HTR-8/SVneo (cell line): ENCODE measurements at regions not wholly inside any gene's neighbourhood (a gene's known extent, or its start where the extent isn't known, plus 50 kb on each side); places are given as distances from the start of the nearest gene placed in this dataset.

Experiments used
- DNase-seq: peaks from one replicate; pipeline ENCODE4 v3.0.0; 2011; ENCODE audit warnings: low spot score, mixed read lengths; ENCODE audit not compliant: insufficient read length
- FAIRE-seq: peaks from 2 replicates; lab custom pipeline; 2011; peaks lifted over from hg19 to GRCh38; lab: Jason Lieb, UNC

- FAIRE-seq (no peak), DNase-seq (no peak)
Observed at GRCh38 chr6:22030730-22031619, 265.9 kb downstream of the PRL start.

GRCh38 chr6:22035690-22036089, 261.1 kb downstream of the PRL start:
- no peak for FAIRE-seq
- DNase-seq = no peak

DNA sequence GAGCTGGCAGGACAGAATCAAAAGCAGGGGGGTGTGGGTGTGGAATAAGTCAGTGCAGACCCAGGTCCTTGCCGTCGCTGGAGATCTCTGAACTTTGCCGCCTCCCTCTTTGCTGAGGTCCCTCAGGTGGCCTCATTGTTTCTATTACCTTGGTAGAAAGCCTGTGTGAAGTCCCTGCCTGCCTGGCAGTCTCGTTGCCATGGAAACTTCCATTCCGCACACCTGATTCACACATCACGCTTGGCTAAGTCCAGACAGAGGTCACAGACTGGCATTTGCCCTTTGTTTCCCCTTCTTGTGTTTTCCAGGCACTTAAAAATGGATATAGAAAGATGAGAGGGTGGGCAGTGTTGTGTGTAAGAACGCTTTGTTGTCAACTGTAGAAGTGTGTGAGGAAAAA, 260.6 kb downstream of the PRL start:
- DNase-seq = no peak
- FAIRE-seq = no peak

DNA sequence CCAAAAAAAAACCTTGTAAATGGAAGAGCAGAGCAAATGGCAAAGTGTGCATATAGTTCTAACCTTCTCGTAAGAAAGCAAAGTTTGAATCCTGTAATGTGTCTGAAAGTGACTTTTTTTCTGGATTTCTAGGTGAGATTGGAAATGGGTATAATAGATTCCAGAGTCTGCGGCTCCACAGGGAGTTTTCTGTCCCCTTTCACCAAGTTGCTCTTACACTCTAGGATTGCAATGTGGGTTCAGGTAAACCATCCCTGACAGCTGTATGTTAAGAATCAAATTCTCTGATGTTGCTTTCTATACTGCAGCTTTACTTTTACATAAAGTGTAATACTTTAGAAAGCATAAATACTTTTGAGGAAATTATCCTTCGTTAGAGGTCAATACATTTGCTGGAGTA, 260.1 kb downstream of the PRL start:
- no peak for DNase-seq
- no peak for FAIRE-seq

- FAIRE-seq (no peak), DNase-seq (no peak)
Observed at GRCh38 chr6:22041797-22042480, 254.9 kb downstream of the PRL start.

GRCh38 chr6:22042706-22043105, 254.1 kb downstream of the PRL start:
- DNase-seq (no peak), FAIRE-seq (no peak)

DNA sequence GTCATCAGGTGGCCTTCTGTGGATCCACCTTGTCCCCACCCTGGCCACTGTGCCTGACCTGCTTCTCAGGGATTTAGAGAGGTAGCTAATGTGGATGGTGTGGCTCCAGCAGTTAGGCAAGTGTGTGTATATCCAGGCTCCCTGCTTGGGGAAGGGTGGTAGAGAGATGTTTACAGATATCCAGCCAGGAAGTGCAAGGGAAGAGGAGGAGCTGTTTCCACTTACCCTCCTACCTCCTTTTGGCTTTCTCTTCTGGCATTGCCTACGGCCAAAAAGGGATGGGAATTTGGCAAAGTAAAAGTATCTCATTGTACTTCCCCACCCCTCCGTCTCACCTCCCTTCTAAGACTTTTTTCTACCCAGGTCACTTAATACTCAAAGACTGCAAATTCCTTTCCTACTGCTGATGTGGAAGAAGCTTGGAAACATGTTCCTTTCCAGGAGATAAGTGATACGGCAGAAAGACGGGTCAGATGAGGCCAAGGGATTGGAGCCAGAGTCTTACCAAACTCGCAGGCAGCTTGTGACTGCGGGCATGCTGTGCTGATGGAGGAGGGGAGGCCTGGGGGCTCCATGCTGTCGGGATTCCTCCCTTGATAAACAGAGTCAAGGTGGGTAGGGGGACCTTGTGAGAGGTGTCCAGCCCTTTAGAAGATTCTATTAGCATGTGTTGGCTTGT, 253.4 kb downstream of the PRL start:
- no peak for FAIRE-seq
- no peak for DNase-seq

GRCh38 chr6:22045261-22045912, 251.4 kb downstream of the PRL start:
- DNase-seq (no peak), FAIRE-seq (no peak)

DNA sequence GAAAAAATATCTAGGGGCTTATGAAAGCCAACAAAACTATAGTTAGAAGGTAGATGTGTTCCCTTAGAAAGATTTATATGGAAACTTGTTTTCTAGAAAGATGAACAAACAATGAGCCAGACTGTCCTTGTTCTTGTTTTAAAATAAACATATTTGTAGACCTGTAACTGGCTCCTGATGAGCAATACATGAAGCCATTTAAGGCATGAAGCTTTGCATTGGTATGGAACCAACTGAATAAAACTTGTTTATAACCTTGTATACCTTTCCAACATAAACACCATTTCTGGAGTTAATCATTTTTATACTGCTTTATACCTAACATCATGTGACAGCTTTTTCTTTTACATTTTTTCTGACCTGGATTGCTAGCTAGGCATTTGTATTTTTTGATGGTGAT, 247.8 kb downstream of the PRL start:
- FAIRE-seq (no peak), DNase-seq (no peak)

DNA sequence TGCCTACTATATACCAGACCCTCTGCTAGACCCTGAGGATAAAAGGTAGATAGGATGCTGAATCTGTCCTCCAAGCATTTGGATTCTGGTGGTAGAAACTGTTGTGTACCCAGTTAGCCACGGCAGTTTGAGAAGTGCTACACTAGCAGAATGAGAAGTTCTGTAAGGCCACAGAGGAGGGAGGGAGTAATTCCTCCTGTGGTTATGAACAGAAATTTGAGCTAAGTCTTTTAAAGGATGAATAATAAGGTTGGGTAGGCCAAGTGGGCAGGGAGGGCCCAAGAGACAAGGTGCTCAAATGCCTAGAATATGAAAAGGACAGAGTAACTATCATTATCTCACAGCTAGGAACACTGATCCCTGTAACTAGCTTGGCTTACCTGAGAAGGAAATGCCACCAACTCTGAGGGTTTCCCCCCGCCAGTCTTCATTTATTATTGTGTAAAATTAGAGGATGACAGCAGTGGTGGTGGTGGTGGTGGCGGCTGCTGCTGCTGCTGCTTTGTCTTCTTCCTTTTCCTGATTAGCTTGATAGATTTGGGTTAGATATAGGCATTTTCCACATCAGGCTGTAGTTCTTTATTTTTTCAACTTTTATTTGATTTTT, 243.3 kb downstream of the PRL start:
- FAIRE-seq = no peak
- DNase-seq = no peak

DNA sequence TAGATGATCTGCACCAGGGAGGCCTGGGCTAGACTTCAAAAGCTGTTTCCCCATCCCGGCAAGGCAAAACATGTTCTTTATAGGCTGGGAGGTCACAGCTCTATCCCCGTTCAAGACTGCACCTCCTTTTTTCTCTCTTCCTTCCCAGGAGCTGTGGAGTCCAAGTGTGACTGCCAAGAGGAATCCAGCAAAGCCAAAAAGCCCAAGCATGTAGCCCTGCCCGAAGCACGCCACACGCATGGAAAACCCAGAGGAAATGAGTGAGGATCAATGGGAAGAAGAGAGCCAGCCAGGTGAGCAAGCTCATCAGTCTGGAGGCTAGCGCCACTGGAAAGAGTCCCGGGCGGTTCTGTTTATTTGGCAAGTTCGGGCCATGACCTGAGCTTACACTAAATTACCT, 240.4 kb downstream of the PRL start:
- DNase-seq (no peak), FAIRE-seq (no peak)

DNA sequence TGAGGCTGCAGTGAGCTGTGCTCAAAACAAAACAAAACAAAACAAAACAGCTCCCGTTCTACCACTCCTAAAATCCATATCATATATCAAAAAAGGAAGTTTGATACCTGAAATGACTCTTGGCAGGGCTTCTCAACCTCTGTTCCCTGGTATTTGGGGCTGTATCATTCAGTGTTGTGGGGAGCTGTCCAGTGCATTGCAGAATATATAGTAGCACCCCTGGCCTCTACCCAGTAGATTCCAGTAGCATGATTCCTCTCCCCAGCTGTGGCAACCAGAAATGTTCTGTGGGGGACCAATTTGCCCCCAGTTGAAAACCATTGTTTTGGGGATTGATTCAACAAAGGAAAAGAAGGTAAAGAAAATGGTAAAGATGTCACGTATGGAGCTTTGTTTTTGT, 238.9 kb downstream of the PRL start:
- FAIRE-seq (no peak), DNase-seq (no peak)

GRCh38 chr6:22059126-22059525, 237.7 kb downstream of the PRL start:
- FAIRE-seq (no peak), DNase-seq (no peak)

DNA sequence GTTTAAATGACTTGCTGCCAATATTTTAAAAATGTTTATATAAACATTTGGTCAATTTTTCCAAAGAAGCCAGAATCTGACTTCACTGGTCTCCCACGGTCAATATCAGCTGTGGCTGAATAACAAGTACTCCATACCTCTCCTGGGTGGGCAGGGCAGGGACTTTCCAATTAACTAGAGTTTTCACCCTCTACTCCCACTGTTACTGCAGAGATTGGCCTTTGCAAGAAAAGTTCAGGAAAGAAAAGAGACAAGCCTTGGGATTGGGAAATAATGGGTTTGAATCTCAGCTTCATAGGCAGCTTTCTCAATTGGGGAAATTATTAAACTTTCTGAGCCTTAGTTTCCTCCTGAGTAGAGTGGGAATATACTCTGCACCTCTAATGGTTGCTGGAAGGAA, 236.9 kb downstream of the PRL start:
- DNase-seq = no peak
- no peak for FAIRE-seq

DNA sequence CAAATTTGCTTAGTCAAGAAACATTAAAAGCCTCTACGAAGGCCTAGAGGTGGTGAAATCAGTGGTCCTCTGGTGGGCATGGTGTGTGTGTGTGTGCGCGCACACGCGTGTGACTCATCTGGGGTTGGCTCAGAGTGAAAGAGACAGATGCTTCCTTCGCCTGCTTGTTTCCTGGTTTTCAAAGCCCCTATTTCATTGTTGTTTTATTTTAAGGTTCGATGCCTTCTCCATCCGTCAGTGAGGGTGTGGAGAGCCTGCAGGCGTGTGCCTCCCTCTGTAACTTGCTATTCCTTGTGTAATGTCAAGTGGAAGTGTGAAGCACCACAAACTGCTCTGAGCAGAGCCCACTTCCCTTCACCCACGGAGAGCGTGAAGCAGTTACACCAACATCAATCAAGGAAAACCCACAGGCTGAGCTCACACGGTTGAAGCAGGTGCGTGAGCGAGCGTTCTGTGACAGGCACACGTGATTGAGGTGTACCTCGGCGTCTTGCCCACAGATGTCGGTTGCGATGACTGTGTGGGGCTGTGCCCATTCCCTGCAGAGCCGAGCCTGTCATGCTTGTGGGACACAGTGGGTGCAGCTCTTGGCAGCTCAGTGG, 233.9 kb downstream of the PRL start:
- DNase-seq = no peak
- no peak for FAIRE-seq

- FAIRE-seq = no peak
- no peak for DNase-seq
Observed at GRCh38 chr6:22064558-22064957, 232.3 kb downstream of the PRL start.

- FAIRE-seq (no peak), DNase-seq (no peak)
Observed at GRCh38 chr6:22067122-22067521, 229.7 kb downstream of the PRL start.

- DNase-seq (no peak), FAIRE-seq (no peak)
Observed at GRCh38 chr6:22067671-22068070, 229.2 kb downstream of the PRL start.

- DNase-seq (no peak), FAIRE-seq (no peak)
Observed at GRCh38 chr6:22068561-22069305, 228.1 kb downstream of the PRL start.
